HG03196 (cell line): ENCODE measurements at regions not wholly inside any gene's neighbourhood (a gene's known extent, or its start where the extent isn't known, plus 50 kb on each side); places are given as distances from the start of the nearest gene placed in this dataset.
"Not testable (repeated sequence)": the region's sequence is repeated elsewhere in the genome, so short reads cannot be mapped to it uniquely, and the experiment has no call there.

ENCODE experiments used
- ATAC-seq: cut with Tn5 transposase; IDR thresholded peaks from one replicate; pipeline ENCODE4 v1.9.1; 2021; ENCODE audit not compliant: unreplicated experiment

- ATAC-seq, result no peak
Observed at GRCh38 chr2:187775651-187776050, 221.4 kb upstream of the TFPI start.

GRCh38 chr2:187782301-187782700 is 228.1 kb upstream of the TFPI start:
- ATAC-seq, result no peak

- ATAC-seq, result no peak
Observed at GRCh38 chr2:187783446-187783845, 229.2 kb upstream of the TFPI start.

GRCh38 chr2:187784138-187784537 is 229.9 kb upstream of the TFPI start:
- ATAC-seq, result not testable (repeated sequence)

GRCh38 chr2:187799601-187800000 is 245.4 kb upstream of the TFPI start:
- ATAC-seq, result no peak

- no peak for ATAC-seq
Observed at GRCh38 chr2:187803816-187804215, 249.6 kb upstream of the TFPI start.

GRCh38 chr2:187815113-187815512 is 260.9 kb upstream of the TFPI start:
- ATAC-seq, result no peak

GRCh38 chr2:187819624-187820023 is 265.4 kb upstream of the TFPI start:
- ATAC-seq, result no peak

GRCh38 chr2:187825108-187825507 is 270.9 kb upstream of the TFPI start:
- no peak for ATAC-seq

- ATAC-seq, result no peak
Observed at GRCh38 chr2:187826023-187826422, 271.8 kb upstream of the TFPI start.

GRCh38 chr2:187834787-187835186 is 280.6 kb upstream of the TFPI start:
- no peak for ATAC-seq

GRCh38 chr2:187838690-187839089 is 284.5 kb upstream of the TFPI start:
- ATAC-seq, result no peak

GRCh38 chr2:187842315-187842714 is 288.1 kb upstream of the TFPI start:
- ATAC-seq, result no peak

- no peak for ATAC-seq
Observed at GRCh38 chr2:187842978-187843847, 289.0 kb upstream of the TFPI start.

- no peak for ATAC-seq
Observed at GRCh38 chr2:187847245-187848208, 293.3 kb upstream of the TFPI start.

GRCh38 chr2:187851955-187852561 is 297.8 kb upstream of the TFPI start:
- ATAC-seq, result no peak

GRCh38 chr2:187853381-187853791 is 299.2 kb upstream of the TFPI start:
- no peak for ATAC-seq

- ATAC-seq, result no peak
Observed at GRCh38 chr2:187854801-187855200, 300.6 kb upstream of the TFPI start.

- no peak for ATAC-seq
Observed at GRCh38 chr2:187855689-187856088, 301.5 kb upstream of the TFPI start.

GRCh38 chr2:187857826-187858225 is 303.6 kb upstream of the TFPI start:
- ATAC-seq, result no peak

GRCh38 chr2:187862715-187863114 is 308.5 kb upstream of the TFPI start:
- no peak for ATAC-seq
